ENCODE measurements at regions not wholly inside any gene's neighbourhood (a gene's known extent, or its start where the extent isn't known, plus 50 kb on each side); places are given as distances from the start of the nearest gene placed in this dataset.

DNA sequence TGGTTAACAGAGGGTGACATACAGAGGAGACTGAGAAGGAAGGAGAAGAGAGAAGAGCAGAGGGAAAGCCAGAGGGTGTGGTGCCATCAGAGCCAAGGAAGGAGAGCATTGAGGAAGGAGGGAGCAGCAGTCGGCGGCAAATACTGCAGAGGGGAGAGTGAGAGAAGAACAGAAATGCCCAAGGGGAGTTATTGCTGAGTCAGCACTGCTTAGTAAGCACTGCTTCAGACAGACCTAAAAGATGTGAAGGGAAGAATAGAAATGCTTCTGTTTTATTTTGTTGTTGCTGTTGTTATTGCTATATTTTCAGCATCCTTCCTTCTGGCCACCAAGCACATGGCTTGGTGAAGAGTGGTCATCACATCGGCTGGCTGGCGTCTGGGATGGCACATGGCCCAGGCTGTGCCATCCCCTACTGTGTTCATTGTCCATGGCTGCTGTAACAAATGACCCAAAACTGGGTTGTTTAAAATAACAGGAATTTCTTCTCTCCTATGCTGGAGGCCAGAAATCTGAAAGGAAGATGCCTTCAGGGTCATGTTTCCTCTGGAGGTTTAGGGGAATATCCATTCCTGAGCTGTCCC, 204.1 kb upstream of the CNR1 start:
- Histone ChIP-seq H3K36me3 (ENCODE audit: control insufficient read depth, insufficient read depth, low read length) (no peaks in the 10 kb centered on the region), H4K5ac (ENCODE audit: low read length) (no peak overlapping the region), H3K56ac (ENCODE audit: low read length) (no peak overlapping the region), H2BK120ac (ENCODE audit: low read depth, low read length) (no peak overlapping the region), H2AK5ac (ENCODE audit: low read length) (no peak overlapping the region), H3K27ac (ENCODE audit: low read depth, low read length) (no peak overlapping the region), H3K23ac (ENCODE audit: low read length) (no peak overlapping the region), H3K4me2 (ENCODE audit: low read length) (no peak overlapping the region), H3K4me1 (ENCODE audit: control insufficient read depth, low read depth, low read length) (no peaks in the 10 kb centered on the region), H2BK15ac (replicated peaks; ENCODE audit: low read depth) (no peak overlapping the region), H2BK5ac (ENCODE audit: low read length) (no peak overlapping the region), H3K18ac (ENCODE audit: low read length) (no peak overlapping the region), H3K4ac (ENCODE audit: low read depth, low read length) (no peak overlapping the region), H3K9ac (ENCODE audit: low read length) (no peak overlapping the region), H3K79me2 (ENCODE audit: control insufficient read depth, insufficient read depth, low read length) (no peaks in the 10 kb centered on the region), H4K8ac (ENCODE audit: low read depth, low read length) (no peak overlapping the region), H3K4me3 (ENCODE audit: low read length) (no peak overlapping the region), H3K79me1 (ENCODE audit: low read length) (no peaks in the 10 kb centered on the region), H3K27me3 (ENCODE audit: insufficient read depth, low read length, poor library complexity) (no peaks in the 10 kb centered on the region)
- DNase-seq: no peak
- no CpG with 5 or more reads among the region's 4 CpGs for WGBS (ENCODE audit: extremely low coverage, insufficient coverage, low lambda C conversion rate)

GRCh38 chr6:88369262-88369661, 203.1 kb upstream of the CNR1 start:
- no peaks in the 10 kb centered on the region for H3K4me1 ChIP-seq (ENCODE audit: control insufficient read depth, low read depth, low read length)
- no peak overlapping the region for H2BK15ac ChIP-seq (replicated peaks; ENCODE audit: low read depth)
- H3K79me2 ChIP-seq (ENCODE audit: control insufficient read depth, insufficient read depth, low read length): no peaks in the 10 kb centered on the region
- H3K27ac ChIP-seq (ENCODE audit: low read depth, low read length): no peak overlapping the region
- WGBS (ENCODE audit: extremely low coverage, insufficient coverage, low lambda C conversion rate): no CpG with 5 or more reads among the region's 3 CpGs
- H4K8ac ChIP-seq (ENCODE audit: low read depth, low read length): no peak overlapping the region
- no peaks in the 10 kb centered on the region for H3K36me3 ChIP-seq (ENCODE audit: control insufficient read depth, insufficient read depth, low read length)
- no peak overlapping the region for H3K4me3 ChIP-seq (ENCODE audit: low read length)
- no peak overlapping the region for H3K4me2 ChIP-seq (ENCODE audit: low read length)
- no peaks in the 10 kb centered on the region for H3K27me3 ChIP-seq (ENCODE audit: insufficient read depth, low read length, poor library complexity)
- no peak overlapping the region for H2AK5ac ChIP-seq (ENCODE audit: low read length)
- no peak overlapping the region for H3K56ac ChIP-seq (ENCODE audit: low read length)
- H3K4ac ChIP-seq (ENCODE audit: low read depth, low read length): no peak overlapping the region
- no peak overlapping the region for H3K9ac ChIP-seq (ENCODE audit: low read length)
- no peaks in the 10 kb centered on the region for H3K79me1 ChIP-seq (ENCODE audit: low read length)
- no peak overlapping the region for H3K18ac ChIP-seq (ENCODE audit: low read length)
- H4K5ac ChIP-seq (ENCODE audit: low read length): no peak overlapping the region
- no peak overlapping the region for H3K23ac ChIP-seq (ENCODE audit: low read length)
- no peak overlapping the region for H2BK5ac ChIP-seq (ENCODE audit: low read length)
- no peak for DNase-seq
- H2BK120ac ChIP-seq (ENCODE audit: low read depth, low read length): no peak overlapping the region

DNA sequence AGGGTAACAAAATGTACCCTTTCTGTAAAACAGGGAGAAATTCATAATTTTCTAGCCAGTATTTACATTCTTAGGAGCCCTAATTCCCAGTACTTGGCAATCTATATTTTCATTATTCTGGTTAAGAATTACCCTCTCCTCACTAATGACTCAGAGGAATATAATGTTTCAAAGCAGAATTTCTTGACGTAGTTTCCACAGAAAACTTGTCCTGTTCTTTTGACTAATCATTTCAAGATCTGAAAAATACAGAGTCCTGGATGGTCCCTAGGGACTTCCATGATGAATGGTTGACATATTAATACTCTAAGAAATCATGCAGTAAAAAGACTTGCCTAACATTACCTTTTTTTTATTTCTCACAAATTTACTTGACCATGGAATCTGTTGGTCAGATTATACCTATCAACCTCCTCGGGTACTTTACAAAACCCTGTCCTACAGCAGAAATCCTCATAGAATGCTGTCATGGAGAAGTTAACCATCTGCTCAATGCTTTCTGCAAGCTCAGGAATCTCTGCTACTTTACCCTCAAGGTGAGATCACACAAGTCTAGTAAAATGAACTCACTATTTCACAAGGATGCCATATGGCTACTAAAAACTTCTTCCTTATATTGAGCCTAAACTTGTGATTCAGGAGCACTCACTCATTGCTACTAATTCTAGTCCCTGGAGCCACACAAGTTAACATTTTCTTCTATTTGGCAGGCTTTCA, 202.1 kb upstream of the CNR1 start:
- no peaks in the 10 kb centered on the region for H3K79me1 ChIP-seq (ENCODE audit: low read length)
- H2BK120ac ChIP-seq (ENCODE audit: low read depth, low read length): no peak overlapping the region
- DNase-seq: no peak
- H3K18ac ChIP-seq (ENCODE audit: low read length): no peak overlapping the region
- H3K9ac ChIP-seq (ENCODE audit: low read length): no peak overlapping the region
- no peak overlapping the region for H4K5ac ChIP-seq (ENCODE audit: low read length)
- no peaks in the 10 kb centered on the region for H3K79me2 ChIP-seq (ENCODE audit: control insufficient read depth, insufficient read depth, low read length)
- no peak overlapping the region for H3K23ac ChIP-seq (ENCODE audit: low read length)
- no peak overlapping the region for H2BK15ac ChIP-seq (replicated peaks; ENCODE audit: low read depth)
- no CpG with 5 or more reads among the region's 2 CpGs for WGBS (ENCODE audit: extremely low coverage, insufficient coverage, low lambda C conversion rate)
- no peaks in the 10 kb centered on the region for H3K36me3 ChIP-seq (ENCODE audit: control insufficient read depth, insufficient read depth, low read length)
- no peak overlapping the region for H3K56ac ChIP-seq (ENCODE audit: low read length)
- no peak overlapping the region for H3K4me3 ChIP-seq (ENCODE audit: low read length)
- no peak overlapping the region for H4K8ac ChIP-seq (ENCODE audit: low read depth, low read length)
- no peak overlapping the region for H2AK5ac ChIP-seq (ENCODE audit: low read length)
- no peaks in the 10 kb centered on the region for H3K4me1 ChIP-seq (ENCODE audit: control insufficient read depth, low read depth, low read length)
- no peak overlapping the region for H2BK5ac ChIP-seq (ENCODE audit: low read length)
- no peaks in the 10 kb centered on the region for H3K27me3 ChIP-seq (ENCODE audit: insufficient read depth, low read length, poor library complexity)
- H3K27ac ChIP-seq (ENCODE audit: low read depth, low read length): no peak overlapping the region
- no peak overlapping the region for H3K4me2 ChIP-seq (ENCODE audit: low read length)
- no peak overlapping the region for H3K4ac ChIP-seq (ENCODE audit: low read depth, low read length)

DNA sequence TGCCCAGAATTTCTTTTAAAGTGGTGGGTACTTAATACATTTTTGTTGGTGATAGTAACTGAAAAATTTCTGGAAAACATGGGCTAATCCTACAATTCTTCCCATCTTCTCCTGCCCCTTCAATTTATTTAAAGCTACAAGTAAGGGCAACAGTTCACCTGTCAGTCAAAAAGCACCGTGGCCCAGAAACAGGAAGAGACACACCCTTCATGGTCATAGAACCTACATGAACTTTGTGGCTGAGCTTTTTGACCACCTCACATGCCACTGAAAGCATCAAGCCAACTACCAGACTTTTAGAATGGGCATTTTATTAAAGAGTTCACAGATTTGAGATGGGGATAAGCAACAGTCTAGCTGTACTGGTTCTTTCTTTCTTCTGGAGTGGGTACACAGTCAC, 201.1 kb upstream of the CNR1 start:
- Histone ChIP-seq H3K79me2 (ENCODE audit: control insufficient read depth, insufficient read depth, low read length) (no peaks in the 10 kb centered on the region), H2BK15ac (replicated peaks; ENCODE audit: low read depth) (no peak overlapping the region)
- WGBS (ENCODE audit: extremely low coverage, insufficient coverage, low lambda C conversion rate): no CpG with 5 or more reads among the region's 1 CpG

GRCh38 chr6:88366672-88367071, 200.5 kb upstream of the CNR1 start:
- Histone ChIP-seq H3K18ac (ENCODE audit: low read length) (no peak overlapping the region), H3K4me1 (ENCODE audit: control insufficient read depth, low read depth, low read length) (no peaks in the 10 kb centered on the region), H4K5ac (ENCODE audit: low read length) (no peak overlapping the region), H3K36me3 (ENCODE audit: control insufficient read depth, insufficient read depth, low read length) (no peaks in the 10 kb centered on the region), H3K79me1 (ENCODE audit: low read length) (no peaks in the 10 kb centered on the region), H3K27me3 (ENCODE audit: insufficient read depth, low read length, poor library complexity) (no peaks in the 10 kb centered on the region), H3K27ac (ENCODE audit: low read depth, low read length) (no peak overlapping the region), H3K4ac (ENCODE audit: low read depth, low read length) (no peak overlapping the region), H2BK5ac (ENCODE audit: low read length) (no peak overlapping the region), H3K23ac (ENCODE audit: low read length) (no peak overlapping the region), H3K9ac (ENCODE audit: low read length) (no peak overlapping the region), H4K8ac (ENCODE audit: low read depth, low read length) (no peak overlapping the region), H2AK5ac (ENCODE audit: low read length) (no peak overlapping the region), H2BK120ac (ENCODE audit: low read depth, low read length) (no peak overlapping the region), H2BK15ac (replicated peaks; ENCODE audit: low read depth) (no peak overlapping the region), H3K56ac (ENCODE audit: low read length) (no peak overlapping the region), H3K4me3 (ENCODE audit: low read length) (no peak overlapping the region), H3K4me2 (ENCODE audit: low read length) (no peak overlapping the region), H3K79me2 (ENCODE audit: control insufficient read depth, insufficient read depth, low read length) (no peaks in the 10 kb centered on the region)
- DNase-seq: no peak
- no CpG with 5 or more reads among the region's 2 CpGs for WGBS (ENCODE audit: extremely low coverage, insufficient coverage, low lambda C conversion rate)

More for the DNA sequence above, 201.1 kb upstream of the CNR1 start:
- Histone ChIP-seq H2AK5ac (ENCODE audit: low read length) (no peak overlapping the region), H3K4me3 (ENCODE audit: low read length) (no peak overlapping the region), H4K5ac (ENCODE audit: low read length) (no peak overlapping the region), H2BK5ac (ENCODE audit: low read length) (no peak overlapping the region), H3K18ac (ENCODE audit: low read length) (no peak overlapping the region), H3K9ac (ENCODE audit: low read length) (no peak overlapping the region), H3K27me3 (ENCODE audit: insufficient read depth, low read length, poor library complexity) (no peaks in the 10 kb centered on the region), H3K23ac (ENCODE audit: low read length) (no peak overlapping the region), H3K79me1 (ENCODE audit: low read length) (no peaks in the 10 kb centered on the region), H3K36me3 (ENCODE audit: control insufficient read depth, insufficient read depth, low read length) (no peaks in the 10 kb centered on the region), H3K56ac (ENCODE audit: low read length) (no peak overlapping the region), H3K4me2 (ENCODE audit: low read length) (no peak overlapping the region), H4K8ac (ENCODE audit: low read depth, low read length) (no peak overlapping the region), H3K4ac (ENCODE audit: low read depth, low read length) (no peak overlapping the region), H3K4me1 (ENCODE audit: control insufficient read depth, low read depth, low read length) (no peaks in the 10 kb centered on the region), H2BK120ac (ENCODE audit: low read depth, low read length) (no peak overlapping the region), H3K27ac (ENCODE audit: low read depth, low read length) (no peak overlapping the region)
- DNase-seq: no peak

DNA sequence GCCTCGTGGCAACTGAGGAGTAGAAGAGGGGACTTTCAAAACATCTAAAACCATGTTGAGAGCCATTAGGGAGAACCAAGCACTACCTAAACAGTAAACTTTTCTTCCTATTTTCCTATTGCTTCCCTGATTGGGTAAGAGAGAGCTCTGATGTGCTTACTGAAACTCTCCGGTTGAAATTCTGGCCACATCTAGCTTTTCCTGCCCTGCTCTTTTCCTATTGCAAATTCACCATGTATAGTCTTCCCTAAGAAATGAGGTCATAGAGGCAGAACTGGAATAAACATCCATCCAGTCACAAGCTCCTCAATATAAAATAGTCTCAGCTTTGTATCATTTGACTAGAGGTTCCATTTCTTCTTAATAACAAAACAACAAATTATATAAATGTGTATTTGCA, 199.5 kb upstream of the CNR1 start:
- Histone ChIP-seq H2AK5ac (ENCODE audit: low read length) (no peak overlapping the region), H2BK5ac (ENCODE audit: low read length) (no peak overlapping the region), H3K79me2 (ENCODE audit: control insufficient read depth, insufficient read depth, low read length) (no peaks in the 10 kb centered on the region), H3K36me3 (ENCODE audit: control insufficient read depth, insufficient read depth, low read length) (no peaks in the 10 kb centered on the region), H2BK120ac (ENCODE audit: low read depth, low read length) (no peak overlapping the region), H3K4me1 (ENCODE audit: control insufficient read depth, low read depth, low read length) (peaks cover 4% of the 10 kb centered on the region), H3K4ac (ENCODE audit: low read depth, low read length) (no peak overlapping the region), H3K23ac (ENCODE audit: low read length) (no peak overlapping the region), H3K27me3 (ENCODE audit: insufficient read depth, low read length, poor library complexity) (no peaks in the 10 kb centered on the region), H3K9ac (ENCODE audit: low read length) (no peak overlapping the region), H3K18ac (ENCODE audit: low read length) (no peak overlapping the region), H4K8ac (ENCODE audit: low read depth, low read length) (no peak overlapping the region), H2BK15ac (replicated peaks; ENCODE audit: low read depth) (no peak overlapping the region), H3K56ac (ENCODE audit: low read length) (no peak overlapping the region), H4K5ac (ENCODE audit: low read length) (no peak overlapping the region), H3K27ac (ENCODE audit: low read depth, low read length) (no peak overlapping the region), H3K4me2 (ENCODE audit: low read length) (no peak overlapping the region), H3K4me3 (ENCODE audit: low read length) (no peak overlapping the region), H3K79me1 (ENCODE audit: low read length) (no peaks in the 10 kb centered on the region)
- DNase-seq: no peak
- no CpG with 5 or more reads among the region's 2 CpGs for WGBS (ENCODE audit: extremely low coverage, insufficient coverage, low lambda C conversion rate)
